HepG2 (cell line): ENCODE measurements at regions not wholly inside any gene's neighbourhood (a gene's known extent, or its start where the extent isn't known, plus 50 kb on each side); places are given as distances from the start of the nearest gene placed in this dataset.

Experiments
- ATF7-NPFF ChIP-seq: sonication (generic); formaldehyde crosslinking; IDR thresholded peaks from 2 replicates; pipeline ENCODE4 v1.8.1; 2023; ENCODE audit warnings: mild to moderate bottlenecking, low read depth, missing genetic modification reagents, moderate library complexity
- HCFC1 ChIP-seq: fragments of 150-350 bp; IDR thresholded peaks from 2 replicates; pipeline ENCODE4 v1.6.1; 2014; ENCODE audit warnings: low read depth, low read length
- NFKB2 ChIP-seq: sonication (generic); formaldehyde crosslinking; IDR thresholded peaks from 2 replicates; pipeline ENCODE4 v1.4.0; 2020; ENCODE audit warnings: missing genetic modification reagents, borderline replicate concordance
- TF ChIP-seq, protein P1 (sequence below): sonication (generic); formaldehyde crosslinking; IDR thresholded peaks from 2 replicates; pipeline ENCODE4 v1.5.0; 2020; ENCODE audit warnings: mild to moderate bottlenecking, missing genetic modification reagents, borderline replicate concordance
- TF ChIP-seq, protein P2 (sequence below): sonication (generic); formaldehyde crosslinking; IDR thresholded peaks from 2 replicates; pipeline ENCODE4 v1.4.0; 2020; ENCODE audit warnings: mild to moderate bottlenecking, missing genetic modification reagents

DNA sequence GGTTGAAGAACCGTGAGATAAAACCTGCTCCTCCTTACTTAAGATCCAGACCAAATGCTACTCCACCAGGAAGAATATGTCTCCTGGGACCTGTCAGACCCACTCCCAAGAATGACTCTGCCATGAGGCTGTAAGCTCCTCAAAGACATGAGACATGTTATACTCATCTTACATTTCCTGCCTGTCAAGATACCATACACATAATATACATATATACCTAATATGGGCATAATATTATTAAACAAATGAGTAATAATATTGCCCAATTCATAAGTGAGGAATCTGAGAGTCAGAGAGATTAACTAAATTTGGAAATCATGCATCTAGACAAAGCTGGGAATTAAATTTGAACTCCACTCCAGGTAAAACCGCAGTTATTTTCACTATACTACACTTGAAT, 634.9 kb downstream of the LMO4 start (continued):
- TF ChIP-seq NFKB2 (CRISPR knock-in tag): no peak
- TF ChIP-seq HCFC1: no peak
- no peak for TF ChIP-seq ATF7-NPFF (CRISPR knock-in tag)
- TF ChIP-seq, protein P1, sequence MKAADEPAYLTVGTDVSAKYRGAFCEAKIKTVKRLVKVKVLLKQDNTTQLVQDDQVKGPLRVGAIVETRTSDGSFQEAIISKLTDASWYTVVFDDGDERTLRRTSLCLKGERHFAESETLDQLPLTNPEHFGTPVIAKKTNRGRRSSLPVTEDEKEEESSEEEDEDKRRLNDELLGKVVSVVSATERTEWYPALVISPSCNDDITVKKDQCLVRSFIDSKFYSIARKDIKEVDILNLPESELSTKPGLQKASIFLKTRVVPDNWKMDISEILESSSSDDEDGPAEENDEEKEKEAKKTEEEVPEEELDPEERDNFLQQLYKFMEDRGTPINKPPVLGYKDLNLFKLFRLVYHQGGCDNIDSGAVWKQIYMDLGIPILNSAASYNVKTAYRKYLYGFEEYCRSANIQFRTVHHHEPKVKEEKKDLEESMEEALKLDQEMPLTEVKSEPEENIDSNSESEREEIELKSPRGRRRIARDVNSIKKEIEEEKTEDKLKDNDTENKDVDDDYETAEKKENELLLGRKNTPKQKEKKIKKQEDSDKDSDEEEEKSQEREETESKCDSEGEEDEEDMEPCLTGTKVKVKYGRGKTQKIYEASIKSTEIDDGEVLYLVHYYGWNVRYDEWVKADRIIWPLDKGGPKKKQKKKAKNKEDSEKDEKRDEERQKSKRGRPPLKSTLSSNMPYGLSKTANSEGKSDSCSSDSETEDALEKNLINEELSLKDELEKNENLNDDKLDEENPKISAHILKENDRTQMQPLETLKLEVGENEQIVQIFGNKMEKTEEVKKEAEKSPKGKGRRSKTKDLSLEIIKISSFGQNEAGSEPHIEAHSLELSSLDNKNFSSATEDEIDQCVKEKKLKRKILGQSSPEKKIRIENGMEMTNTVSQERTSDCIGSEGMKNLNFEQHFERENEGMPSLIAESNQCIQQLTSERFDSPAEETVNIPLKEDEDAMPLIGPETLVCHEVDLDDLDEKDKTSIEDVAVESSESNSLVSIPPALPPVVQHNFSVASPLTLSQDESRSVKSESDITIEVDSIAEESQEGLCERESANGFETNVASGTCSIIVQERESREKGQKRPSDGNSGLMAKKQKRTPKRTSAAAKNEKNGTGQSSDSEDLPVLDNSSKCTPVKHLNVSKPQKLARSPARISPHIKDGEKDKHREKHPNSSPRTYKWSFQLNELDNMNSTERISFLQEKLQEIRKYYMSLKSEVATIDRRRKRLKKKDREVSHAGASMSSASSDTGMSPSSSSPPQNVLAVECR (CRISPR knock-in tag): no peak
- TF ChIP-seq, protein P2, sequence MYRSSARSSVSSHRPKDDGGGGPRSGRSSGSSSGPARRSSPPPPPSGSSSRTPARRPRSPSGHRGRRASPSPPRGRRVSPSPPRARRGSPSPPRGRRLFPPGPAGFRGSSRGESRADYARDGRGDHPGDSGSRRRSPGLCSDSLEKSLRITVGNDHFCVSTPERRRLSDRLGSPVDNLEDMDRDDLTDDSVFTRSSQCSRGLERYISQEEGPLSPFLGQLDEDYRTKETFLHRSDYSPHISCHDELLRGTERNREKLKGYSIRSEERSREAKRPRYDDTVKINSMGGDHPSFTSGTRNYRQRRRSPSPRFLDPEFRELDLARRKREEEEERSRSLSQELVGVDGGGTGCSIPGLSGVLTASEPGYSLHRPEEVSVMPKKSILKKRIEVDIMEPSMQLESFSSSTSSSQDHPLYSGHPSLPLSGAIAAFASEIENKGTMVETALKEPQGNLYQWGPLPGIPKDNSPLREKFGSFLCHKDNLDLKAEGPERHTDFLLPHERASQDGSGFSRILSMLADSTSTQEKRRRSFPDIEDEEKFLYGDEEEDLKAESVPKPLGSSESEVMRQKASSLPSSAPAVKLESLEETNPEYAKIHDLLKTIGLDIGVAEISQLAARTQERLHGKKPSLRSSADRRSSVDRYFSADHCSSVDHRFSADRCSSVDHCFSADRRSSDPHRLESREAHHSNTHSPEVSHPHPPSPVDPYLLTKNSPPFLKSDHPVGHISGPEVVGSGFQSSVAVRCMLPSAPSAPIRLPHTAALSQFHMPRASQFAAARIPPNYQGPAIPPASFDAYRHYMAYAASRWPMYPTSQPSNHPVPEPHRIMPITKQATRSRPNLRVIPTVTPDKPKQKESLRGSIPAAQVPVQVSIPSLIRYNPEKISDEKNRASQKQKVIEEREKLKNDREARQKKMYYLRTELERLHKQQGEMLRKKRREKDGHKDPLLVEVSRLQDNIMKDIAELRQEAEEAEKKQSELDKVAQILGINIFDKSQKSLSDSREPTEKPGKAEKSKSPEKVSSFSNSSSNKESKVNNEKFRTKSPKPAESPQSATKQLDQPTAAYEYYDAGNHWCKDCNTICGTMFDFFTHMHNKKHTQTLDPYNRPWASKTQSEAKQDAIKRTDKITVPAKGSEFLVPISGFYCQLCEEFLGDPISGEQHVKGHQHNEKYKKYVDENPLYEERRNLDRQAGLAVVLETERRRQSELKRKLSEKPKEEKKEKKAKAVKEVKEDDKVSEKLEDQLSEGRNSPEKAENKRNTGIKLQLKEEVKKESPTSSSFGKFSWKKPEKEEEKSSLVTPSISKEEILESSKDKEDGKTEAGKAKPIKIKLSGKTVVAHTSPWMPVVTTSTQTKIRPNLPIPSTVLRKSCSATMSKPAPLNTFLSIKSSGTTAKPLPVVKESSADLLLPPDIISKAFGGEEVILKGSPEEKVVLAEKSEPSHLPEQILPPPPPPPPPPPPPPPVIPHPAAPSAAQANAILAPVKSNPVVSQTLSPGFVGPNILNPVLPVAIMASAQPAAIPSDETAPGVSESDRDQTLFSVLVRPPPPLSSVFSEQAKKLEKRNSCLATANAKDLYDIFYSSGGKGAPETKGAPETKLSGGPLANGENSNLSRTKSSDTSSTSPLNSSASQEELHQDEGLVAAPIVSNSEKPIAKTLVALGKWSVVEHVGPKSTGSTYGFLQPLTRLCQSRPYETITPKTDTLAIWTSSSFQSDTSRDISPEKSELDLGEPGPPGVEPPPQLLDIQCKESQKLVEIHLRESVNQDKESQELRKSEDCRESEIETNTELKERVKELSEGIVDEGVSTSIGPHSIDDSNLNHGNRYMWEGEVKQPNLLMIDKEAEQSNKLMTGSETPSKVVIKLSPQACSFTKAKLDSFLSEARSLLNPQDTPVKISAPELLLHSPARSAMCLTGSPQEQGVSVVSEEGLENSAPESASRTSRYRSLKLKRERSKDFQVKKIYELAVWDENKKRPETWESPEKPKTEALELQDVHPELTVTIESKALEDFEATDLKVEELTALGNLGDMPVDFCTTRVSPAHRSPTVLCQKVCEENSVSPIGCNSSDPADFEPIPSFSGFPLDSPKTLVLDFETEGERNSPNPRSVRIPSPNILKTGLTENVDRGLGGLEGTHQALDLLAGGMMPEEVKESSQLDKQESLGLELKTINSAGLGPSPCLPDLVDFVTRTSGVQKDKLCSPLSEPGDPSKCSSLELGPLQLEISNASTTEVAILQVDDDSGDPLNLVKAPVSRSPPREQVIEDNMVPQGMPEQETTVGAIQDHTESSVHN: no peak
- TF ChIP-seq, all 625 proteins: peak for 0
